Mucosa of gallbladder (tissue), 1 donor: ENCODE measurements at regions not wholly inside any gene's neighbourhood (a gene's known extent, or its start where the extent isn't known, plus 50 kb on each side); places are given as distances from the start of the nearest gene placed in this dataset.
"Not testable (repeated sequence)": the region's sequence is repeated elsewhere in the genome, so short reads cannot be mapped to it uniquely, and the experiment has no call there.

Experiments
- DNase-seq: peaks from one replicate; pipeline ENCODE4 v3.0.0-alpha.2; 2020; ENCODE audit warnings: low spot score
- donor health status: DM: no; HTN: no; CAD: no.

DNA sequence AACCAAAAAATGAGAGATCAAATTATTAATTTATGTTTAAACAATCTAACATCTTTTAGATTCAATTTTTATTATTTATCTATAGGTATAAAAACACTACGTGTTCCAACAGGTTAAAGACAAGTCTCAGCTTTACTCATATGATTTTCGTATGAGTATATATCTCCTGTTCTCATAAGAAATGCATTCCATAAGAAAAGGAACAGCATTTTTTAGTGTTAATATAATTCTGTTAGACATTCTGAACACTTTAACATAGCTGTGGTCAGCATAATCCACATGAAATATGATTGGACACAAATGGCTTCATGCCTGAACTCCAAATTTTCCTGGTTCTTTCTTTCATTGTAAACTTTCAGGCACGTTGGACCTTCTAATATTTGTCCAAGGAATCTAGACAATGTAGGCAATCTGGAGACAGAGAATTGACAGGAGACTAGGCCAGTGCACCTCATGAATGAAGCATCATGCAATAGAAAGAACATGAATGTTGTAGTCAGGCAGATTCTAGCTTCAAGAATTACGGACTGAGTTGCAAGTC, 1122.0 kb upstream of the ALCAM start:
- no peak for DNase-seq

DNA sequence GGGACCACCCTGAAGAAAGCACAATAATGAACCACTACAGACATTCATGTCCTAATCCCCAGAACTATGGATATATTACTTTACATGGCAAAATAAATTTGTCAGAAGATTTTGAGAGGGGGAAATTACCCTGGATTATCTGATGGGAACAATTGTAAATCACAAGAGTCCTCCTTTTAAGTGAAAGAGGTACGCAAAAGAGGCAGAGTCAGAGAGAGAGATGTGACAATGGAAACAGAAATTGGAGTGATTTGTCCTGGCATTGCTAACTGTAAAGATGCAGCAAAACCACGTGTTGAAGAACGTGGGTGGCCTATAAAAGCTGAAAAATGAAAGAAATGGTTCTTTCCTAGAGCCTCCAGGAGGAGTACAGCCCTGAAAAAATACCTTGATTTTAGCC, 1121.4 kb upstream of the ALCAM start:
- DNase-seq = no peak

DNA sequence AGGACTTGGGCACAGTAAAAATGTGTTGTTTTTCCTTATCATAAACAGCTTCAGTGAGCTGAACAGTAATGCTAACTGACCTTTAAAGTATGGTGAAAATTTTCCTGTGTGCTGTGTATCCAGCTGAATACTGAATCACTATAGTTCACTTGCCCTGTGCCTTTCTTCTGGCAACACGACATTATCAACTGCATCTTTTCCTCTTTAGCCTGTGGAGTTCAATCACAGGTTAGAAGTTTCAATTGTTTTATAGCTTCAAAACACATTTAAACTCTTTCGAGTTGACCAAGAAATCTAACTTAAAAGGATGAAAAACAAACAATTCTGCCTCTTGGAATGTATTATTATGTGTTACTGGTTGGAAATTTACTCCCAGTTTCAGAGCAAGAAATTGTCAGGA, 1120.7 kb upstream of the ALCAM start:
- no peak for DNase-seq

DNA sequence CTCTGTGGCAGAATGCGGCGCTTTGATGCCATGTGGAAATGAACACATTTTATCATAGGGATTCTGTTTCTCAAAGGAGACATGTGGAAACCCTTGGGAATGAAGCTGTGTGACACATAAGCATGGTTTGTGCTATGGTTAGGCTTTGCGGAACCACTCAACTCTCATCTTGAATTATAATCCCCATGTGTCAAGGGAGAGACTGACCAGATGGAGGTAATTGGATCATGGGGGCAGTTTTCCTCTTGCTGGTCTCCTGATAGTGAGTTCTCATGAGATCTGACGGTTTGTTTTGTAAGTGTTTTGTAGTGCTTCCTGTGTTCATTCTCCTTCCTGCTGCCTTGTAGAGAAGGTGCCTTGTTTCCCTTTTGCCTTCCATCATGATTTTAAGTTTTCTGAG, 1109.2 kb upstream of the ALCAM start:
- DNase-seq = no peak

DNA sequence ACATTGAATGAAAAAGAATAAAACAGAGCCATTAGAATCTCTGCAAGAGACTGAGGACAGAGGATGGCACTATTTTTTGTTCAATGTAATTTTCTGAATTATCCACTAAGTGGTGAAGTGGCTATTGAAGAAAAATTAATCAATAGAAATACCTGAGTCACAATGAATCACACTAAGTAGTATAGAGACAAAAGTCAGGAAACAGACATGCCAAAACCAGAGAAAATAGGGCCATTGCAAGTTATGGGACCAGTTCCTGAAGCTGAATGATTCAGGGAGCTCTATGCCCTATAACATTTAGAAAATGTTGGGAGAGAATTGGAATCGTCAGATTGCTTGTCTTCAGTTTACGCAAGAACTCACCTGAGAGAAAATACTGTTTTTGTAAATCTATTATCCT, 1103.2 kb upstream of the ALCAM start:
- DNase-seq = no peak

DNA sequence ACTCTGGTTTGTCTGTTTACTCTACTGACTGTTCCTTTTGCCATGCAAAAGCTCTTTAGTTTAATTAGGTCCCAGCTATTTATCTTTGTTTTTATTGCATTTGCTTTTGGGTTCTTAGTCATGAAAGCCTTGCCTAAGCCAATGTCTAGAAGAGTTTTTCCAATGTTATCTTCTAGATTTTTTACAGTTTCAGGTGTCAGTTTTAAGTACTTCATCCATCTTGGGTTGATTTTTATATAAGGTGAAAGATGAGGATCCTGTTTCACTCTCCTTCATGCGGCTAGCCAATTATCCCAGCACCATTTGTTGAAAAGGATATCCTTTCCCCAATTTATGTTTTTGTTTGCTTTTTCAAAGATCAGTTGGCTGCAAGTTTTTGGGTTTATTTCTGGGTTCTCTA, 1100.5 kb upstream of the ALCAM start:
- not testable (repeated sequence) for DNase-seq

DNA sequence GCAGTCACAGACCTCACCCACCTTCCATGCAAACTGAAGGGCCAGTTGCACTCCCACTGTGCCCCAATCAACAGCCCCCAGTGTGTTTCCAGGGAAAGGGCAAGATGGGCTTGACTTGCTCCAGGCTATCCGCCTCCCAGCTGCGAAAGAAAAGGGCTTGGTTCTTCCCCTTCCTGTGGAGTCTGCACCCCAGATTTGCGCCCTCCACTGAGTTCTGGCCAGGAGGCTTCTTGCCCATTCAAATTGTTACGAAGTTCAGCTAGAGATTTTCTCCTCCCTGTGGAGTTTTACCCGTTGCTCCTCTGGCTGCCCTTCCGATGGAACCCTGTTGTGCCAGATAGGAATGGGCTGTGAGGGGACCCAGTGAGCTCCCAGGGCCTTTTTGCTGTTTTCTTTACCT, 1096.9 kb upstream of the ALCAM start:
- no peak for DNase-seq

DNA sequence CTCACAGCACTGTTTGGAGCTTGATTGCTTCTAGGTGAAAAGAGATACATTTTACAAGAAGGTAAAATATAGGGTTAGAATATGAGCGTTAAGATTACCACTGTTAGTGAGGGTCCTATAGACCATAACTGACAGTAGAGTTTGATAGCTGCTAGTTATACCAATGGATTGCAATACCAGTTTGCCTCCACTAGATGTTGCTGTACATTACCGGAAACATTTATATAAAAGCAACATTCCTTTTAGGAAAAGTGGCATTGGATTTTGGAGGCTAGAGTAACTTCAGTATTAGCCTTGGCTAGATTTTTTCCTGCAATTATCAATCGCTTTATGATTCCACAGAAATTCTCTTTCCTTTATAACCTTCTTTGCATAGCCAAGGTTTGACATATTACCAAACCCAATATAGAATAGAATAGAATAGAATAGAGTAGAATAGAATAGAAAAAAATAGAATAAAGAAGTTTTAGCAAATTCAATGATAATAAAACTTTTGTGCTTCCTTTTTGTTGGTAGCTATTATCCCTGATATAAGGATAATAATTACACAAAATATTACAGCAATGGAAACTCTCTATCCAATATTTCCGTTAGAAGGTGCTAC, 1093.6 kb upstream of the ALCAM start:
- DNase-seq = no peak

DNA sequence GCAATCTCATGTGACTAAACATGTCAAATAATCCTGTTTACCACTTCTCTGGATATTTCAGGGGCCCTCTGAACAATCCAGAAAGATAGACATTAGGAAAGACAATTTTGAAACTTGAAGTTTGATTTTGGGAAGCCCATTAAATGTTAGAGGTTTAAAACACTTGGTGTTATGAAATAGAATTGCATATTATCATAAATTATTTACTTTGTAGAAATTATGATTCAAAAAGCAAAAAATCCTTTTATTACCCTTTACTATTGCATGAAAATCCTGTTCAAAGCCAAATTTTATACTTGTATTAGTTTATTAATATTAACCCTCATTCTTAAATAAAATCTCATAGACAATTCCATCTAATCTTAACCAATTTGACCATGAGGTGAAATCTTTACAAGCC, 1091.5 kb upstream of the ALCAM start:
- DNase-seq = no peak

DNA sequence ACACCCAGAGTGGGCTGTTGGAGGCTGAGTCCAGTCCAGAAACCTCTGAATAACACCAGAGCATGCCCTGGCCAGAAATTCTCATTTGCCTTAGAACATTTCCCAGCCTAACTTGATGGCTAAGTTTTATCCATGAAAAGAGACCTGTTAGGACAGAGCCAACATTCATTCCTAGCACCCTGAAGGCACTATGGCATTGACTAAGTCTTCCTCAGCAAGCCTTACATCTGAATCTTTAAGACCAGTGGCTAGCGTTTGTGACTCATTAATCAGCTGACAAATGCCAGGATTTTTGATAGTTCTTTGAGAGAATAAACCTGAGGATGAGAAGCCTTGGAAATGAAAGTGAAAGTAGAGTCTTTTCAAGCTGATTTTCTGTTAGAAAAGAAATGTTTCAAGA, 1087.1 kb upstream of the ALCAM start:
- DNase-seq = no peak

DNA sequence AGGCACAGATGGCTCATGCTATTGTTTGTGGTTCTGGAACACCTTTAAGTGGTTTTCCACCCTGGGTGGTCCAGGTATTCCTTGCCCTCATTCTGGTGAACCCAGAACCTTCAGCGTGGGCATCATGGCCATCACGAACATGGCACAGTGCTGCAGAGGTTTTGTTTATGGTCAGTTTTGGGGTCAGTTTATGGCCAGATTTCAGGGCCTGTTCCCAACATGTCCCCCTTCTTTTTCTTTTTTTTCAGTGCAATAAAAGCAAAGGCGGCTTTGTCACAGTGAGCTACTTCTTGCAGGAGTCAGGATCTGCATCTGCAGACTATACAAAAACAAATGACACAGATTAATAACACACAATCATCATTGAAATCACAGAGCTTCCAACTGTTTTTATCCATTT, 1085.0 kb upstream of the ALCAM start:
- no peak for DNase-seq

DNA sequence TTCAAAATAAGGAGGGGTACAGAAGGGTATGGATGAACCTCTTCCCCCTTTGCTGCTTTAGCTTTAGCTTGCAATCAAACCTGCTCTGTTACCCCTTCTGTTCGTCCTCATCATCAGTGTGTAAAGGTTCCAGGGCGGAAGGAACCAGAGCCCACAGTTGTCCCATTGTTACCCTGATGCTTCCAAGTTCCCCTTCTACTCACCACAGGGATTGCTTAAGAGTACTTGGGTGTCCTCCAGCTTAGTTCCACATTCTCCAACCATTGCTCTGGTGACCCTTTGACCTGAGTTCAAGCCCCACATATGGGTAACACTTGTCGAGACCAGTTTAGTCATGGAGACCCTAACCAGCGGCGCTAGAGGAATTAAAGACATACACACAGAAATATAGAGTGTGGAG, 1080.1 kb upstream of the ALCAM start:
- no peak for DNase-seq

DNA sequence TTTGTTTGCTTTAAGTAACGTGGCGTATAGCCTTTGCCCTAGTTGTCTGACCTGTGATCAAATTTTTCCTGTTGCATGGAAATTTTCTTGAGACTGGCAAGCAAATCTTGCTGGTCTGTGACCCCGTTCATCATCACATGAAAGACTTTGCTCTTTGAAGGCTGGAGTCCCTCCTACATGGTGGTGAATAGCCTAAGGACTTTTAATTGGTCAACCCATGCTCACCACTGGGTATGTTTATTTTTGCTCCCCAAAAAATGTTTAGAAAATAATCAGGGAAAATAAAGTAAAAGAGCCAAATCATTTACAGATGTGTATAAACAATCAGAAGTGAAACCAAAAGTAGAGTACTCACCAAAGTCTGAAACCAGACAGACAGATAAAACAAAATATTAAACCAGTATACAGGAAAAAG, 1075.3 kb upstream of the ALCAM start:
- no peak for DNase-seq

DNA sequence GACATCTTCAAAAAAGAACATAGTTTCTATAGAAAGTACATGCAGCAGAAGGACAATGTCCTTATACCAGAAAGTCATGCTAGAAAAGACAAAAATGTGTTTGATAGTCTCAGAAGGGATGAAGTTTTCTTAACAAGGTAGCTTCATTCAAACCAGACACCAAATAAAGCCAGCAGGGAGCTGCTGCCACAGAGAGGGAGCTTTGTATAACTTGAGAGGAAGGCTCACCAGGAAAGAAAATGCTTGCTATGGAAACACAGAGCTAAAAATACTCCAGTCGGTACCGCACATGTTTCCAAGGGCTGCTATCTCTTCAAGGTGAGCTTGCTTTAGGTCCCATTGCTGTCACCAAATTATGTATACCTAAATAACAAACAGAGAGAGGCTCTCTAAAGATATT, 1074.8 kb upstream of the ALCAM start:
- DNase-seq = no peak

DNA sequence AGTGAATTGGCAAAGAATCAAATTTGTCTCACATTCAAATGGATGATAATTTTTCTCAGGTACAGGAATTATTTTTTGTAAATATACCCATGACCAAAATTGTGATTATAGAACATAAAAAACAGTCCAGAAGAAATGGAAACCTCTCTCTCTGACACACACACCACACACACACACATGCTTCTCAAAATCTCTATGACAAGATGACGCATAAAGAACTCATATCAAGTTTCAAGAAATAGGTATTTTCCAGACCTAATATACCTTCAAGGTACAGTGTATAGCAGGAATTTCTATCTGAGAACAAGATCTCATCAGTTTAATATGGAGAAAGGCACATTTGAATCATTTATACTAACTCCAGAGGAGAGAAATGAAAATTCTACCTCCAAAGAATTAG, 1069.1 kb upstream of the ALCAM start:
- no peak for DNase-seq

DNA sequence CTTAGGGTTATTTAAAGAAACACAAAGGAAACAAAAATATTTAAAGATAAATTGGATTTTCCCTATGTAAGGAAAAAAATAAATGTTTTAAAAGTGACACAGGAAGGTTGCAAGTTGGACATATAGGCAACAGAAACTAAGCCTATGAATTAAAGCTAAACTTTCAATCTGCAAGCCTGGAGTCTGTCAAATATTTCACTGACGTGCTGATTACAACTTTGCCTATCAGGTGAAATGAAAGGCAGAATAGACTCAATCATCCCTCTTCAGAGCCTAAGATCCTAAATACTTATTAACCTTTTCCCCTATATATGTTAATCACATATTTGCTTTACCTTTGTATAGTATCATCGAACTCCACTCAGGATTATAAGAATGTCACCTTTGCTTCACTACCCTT, 1068.0 kb upstream of the ALCAM start:
- no peak for DNase-seq

DNA sequence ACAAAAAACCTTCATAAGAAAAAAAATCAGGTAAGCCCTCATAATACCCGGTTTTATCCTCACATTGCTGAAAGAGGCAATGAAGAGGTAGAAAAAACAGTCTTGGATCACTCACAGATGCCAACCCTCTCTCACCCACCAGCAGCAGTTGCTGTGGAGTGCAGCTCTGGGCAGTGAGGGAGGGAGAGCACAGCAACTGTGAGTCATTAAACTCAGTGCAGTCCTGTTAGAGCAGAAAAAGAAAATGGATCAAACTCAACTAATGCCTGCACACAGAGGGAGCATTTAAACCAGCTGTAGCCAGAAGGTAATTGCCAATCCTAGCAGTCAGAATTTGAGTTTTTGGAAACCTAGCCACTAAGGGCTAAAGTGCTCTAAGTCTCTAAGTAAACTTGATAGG, 1050.6 kb upstream of the ALCAM start:
- no peak for DNase-seq

DNA sequence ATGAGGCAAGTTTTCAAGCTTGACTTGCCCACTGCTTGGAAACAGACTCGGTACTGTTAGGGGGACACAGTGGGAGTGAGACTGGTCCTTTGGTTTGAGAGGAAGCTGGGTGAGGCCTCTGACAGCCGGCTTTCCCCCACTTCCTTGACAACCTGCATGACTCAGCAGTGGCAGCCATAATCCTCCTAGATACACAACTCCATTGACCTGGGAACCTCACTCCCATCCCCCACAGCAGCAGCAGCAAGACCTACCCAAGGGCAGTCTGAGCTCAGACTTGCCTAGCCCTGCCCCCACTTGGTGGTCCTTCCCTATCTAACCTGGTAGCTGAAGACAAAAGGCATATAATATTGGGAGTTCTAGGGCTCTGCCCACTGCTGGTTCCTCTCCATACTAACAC, 1043.5 kb upstream of the ALCAM start:
- DNase-seq = no peak

DNA sequence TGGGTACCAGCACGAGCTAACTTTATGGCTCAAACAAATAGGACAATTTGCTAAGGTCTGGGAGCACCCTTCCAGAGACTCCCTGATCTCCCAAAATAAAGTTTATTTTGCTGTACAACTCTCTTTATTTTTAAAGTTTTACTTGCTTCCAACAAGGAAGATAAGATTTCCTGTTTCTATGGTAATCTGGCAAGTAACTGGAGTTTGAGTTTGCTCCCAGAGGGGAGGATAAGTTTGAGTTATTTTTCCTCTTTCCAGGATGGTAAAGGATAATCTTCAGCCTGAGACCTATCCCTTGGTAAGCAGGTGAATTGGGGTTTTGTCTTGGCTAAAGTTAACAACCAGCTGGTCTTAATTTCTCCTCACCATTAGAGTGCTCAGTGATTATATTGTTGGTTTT, 1019.4 kb upstream of the ALCAM start:
- DNase-seq = no peak

DNA sequence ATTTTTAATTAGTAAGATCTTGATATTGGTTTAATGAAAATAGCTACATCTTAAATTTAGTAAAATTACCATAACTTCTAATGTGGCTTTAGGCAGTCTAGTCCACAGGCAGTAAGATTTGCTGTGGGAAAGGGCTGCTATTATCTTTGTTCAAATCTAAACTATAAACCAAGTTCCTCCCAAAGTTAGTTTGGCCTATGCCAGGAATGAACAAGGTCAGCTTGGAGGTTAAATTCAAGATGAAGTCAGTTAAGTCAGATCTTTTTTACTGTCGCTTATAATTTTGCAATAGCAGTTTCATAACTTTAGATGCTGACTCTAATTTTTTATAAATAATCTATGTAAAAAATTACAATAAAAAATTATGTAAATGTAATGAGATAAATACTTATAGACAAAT, 1016.9 kb upstream of the ALCAM start:
- DNase-seq = no peak

DNA sequence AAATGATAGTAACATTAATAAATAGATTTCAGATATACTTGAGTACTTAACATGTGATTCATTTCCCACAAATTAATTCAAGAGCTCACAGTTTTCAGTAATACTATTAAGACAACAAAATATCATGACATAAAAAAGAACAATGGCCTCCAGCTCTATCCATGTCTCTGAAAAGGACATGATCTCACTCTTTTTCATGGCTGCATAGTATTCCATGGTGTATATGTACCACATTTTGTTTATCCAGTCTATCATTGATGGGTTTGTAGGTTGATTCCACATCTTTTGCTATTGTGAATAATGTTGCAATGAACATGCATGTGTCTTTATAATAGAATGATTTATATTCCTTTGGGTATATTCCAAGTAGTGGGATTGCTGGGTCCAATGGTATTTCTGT, 1012.8 kb upstream of the ALCAM start:
- no peak for DNase-seq

DNA sequence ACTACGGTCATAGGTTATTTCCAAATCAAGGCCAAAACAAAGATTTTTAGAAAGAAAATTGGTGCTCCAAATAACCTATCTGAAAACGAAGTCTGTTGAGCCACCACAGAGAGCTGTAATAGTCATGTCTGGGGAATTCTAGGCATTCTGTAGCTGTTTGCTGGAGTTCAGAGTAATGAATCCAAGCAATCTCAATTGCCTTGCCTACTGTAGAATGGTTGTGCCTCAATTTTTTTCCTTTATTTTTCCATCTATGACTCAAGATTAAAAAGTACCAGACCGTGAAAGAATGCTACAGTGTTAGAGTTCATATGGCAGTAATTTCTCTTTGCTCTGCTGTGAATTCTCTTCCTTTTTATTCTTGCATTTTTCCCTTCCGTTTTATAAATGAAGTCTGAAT, 1007.2 kb upstream of the ALCAM start:
- no peak for DNase-seq

DNA sequence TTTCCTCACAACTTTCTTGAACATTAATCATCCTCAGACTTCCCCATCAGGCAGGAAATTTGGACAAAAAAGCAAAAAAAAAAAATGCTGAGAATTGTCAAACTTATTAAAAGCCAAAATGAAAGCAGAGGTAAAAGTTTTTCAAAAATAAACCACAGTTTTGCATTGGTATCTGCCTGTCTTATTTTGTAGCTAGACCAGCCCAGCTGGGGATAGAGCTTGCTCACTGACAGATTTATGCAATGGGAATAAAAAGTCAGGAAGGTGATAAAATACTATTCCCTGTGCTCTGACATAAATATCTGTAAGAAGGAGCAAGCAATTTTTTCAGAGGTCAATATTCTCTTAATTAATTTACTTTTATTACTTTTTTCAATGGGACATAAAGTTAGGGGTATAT, 1006.7 kb upstream of the ALCAM start:
- no peak for DNase-seq

DNA sequence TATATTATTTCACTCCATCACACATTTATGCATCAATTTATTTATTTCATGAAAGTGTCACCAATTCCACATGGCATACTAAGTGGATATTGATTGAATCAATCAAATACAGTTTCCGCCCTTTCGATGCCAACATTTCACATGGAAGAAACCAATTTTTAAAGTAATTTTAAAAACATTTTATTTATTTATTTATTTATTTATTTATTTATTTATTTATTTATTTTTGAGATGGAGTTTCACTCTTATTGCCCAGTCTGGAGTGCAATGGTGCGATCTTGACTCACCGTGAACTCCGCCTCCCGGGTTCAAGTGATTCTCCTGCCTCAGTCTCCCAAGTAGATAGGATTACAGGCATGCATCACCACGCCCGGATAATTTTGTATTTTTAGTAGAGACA, 1005.0 kb upstream of the ALCAM start:
- not testable (repeated sequence) for DNase-seq

DNA sequence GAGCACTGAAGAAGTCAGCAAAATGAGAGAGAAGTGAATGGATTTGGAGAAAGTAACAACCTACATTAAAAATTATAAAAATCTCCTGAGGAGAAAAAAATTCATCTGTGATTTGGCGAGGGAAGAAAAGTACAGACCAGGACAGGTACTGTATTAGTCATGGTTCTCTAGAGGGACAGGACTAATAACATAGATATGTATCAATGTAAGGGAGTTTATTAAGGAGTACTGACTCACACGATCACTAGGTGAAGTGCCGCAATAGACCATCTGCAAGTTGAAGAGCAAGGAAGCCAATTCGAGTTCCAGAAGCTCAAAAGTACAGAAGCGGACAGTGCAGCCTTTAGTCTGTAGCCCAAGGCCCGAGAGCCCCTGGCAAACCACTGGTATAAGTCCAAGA, 1004.4 kb upstream of the ALCAM start:
- no peak for DNase-seq
